HepG2 (cell line): ENCODE measurements at regions not wholly inside any gene's neighbourhood (a gene's known extent, or its start where the extent isn't known, plus 50 kb on each side); places are given as distances from the start of the nearest gene placed in this dataset.

Experiments
- ATAC-seq: fragments of 200-7000 bp; cut with Tn5 transposase; 3 replicates; pipeline ENCODE4 v1.9.1; 2020; ENCODE audit warnings: mild to moderate bottlenecking, moderate library complexity
- BruUV-seq: library from RNA; stranded (reverse); fragments of 400-500 nt; replicated peaks from 2 replicates; lab custom pipeline; 2021; lab: Mats Ljungman, UMichigan
- CTCF ChIA-PET: fragments of 300-600 bp; formaldehyde crosslinking; extraction: SDS; loops from one replicate; lab custom pipeline; 2021; ENCODE audit warnings: low total read pairs, inconsistent platforms, low intra/inter-chr PET ratio; lab: Yijun Ruan, JAX
- POLR2A ChIA-PET: fragments of 350-600 bp; sonication (Branson Sonifier 250); formaldehyde crosslinking; loops from one replicate; lab custom pipeline; 2020; ENCODE audit warnings: antibody characterized with exemption, inconsistent platforms; lab: Yijun Ruan, JAX
- DNase-seq: peaks from one replicate; pipeline ENCODE4 v3.0.0-alpha.2; 2015; ENCODE audit warnings: low spot score
- FAIRE-seq: peaks from 3 replicates; lab custom pipeline; 2011; peaks lifted over from hg19 to GRCh38; lab: Jason Lieb, UNC
- H2AFZ ChIP-seq: one replicate; pipeline ENCODE4 v1.6.1; 2011; ENCODE audit warnings: low read length, inconsistent platforms
- H3K27ac ChIP-seq: fragments of 300-600 bp; 3 replicates; pipeline ENCODE4 v1.8.0; 2011; ENCODE audit warnings: mixed run types, mild to moderate bottlenecking, mixed read lengths, low read length, inconsistent platforms; ENCODE audit not compliant: insufficient read depth; ENCODE audit errors: extremely low read length
- H3K27me3 ChIP-seq, 2 experiments: fragments of 200-600 bp in 1 of 2; 2 replicates in 1 of 2; 3 replicates in 1 of 2; pipeline versions ENCODE4 v1.6.0 to v1.8.0; 2011; ENCODE audit warnings: low read length in 2 of 2, mild to moderate bottlenecking in 2 of 2, moderate library complexity in 2 of 2, inconsistent platforms in 1 of 2; ENCODE audit not compliant: insufficient read depth in 2 of 2, control insufficient read depth in 1 of 2
- H3K36me3 ChIP-seq, 2 experiments: fragments of 200-600 bp in 1 of 2; replicated peaks in 1 of 2; 2 replicates in 1 of 2; 3 replicates in 1 of 2; pipeline versions ENCODE4 v1.5.1 to v1.8.0; 2011; ENCODE audit warnings: low read length in 2 of 2, inconsistent platforms in 1 of 2; ENCODE audit not compliant: insufficient read depth in 2 of 2, control insufficient read depth in 1 of 2
- H3K4me1 ChIP-seq: 2 replicates; pipeline ENCODE4 v1.5.1; 2012; ENCODE audit warnings: low read length, inconsistent platforms; ENCODE audit not compliant: insufficient read depth
- H3K4me2 ChIP-seq: 2 replicates; pipeline ENCODE4 v1.6.0; 2011; ENCODE audit warnings: low read depth, low read length, inconsistent platforms
- H3K4me3 ChIP-seq, 3 experiments: fragments of 200-600 bp in 1 of 3; sonication (generic), shearing (Covaris generic) in 1 of 3; replicated peaks in 1 of 3; 2 replicates each; pipeline ENCODE4 v1.5.1; 2011 to 2016; ENCODE audit warnings: low read length in 3 of 3, inconsistent platforms in 2 of 3, low read depth in 2 of 3, mild to moderate bottlenecking in 2 of 3, control low read depth in 1 of 3, mixed read lengths in 1 of 3; ENCODE audit not compliant: insufficient read depth in 1 of 3
- H3K79me2 ChIP-seq: one replicate; pipeline ENCODE4 v1.6.1; 2011; ENCODE audit warnings: low read length, inconsistent platforms; ENCODE audit not compliant: insufficient read depth
- H3K9ac ChIP-seq: 2 replicates; pipeline ENCODE4 v1.6.0; 2011; ENCODE audit warnings: mild to moderate bottlenecking, low read depth, low read length, inconsistent platforms; ENCODE audit not compliant: insufficient read depth
- H3K9me3 ChIP-seq: 2 replicates; pipeline ENCODE4 v1.5.1; 2012; ENCODE audit warnings: mild to moderate bottlenecking, low read length
- H4K20me1 ChIP-seq: 2 replicates; pipeline ENCODE4 v1.6.0; 2011; ENCODE audit warnings: inconsistent platforms, mild to moderate bottlenecking, low read length, moderate library complexity; ENCODE audit not compliant: insufficient read depth
- EED ChIP-seq: sonication (generic); formaldehyde crosslinking; IDR thresholded peaks from 2 replicates; pipeline ENCODE4 v1.5.0; 2020; ENCODE audit warnings: mild to moderate bottlenecking, missing genetic modification reagents
- FOSL2 ChIP-seq: sonication (generic); formaldehyde crosslinking; IDR thresholded peaks from 2 replicates; pipeline ENCODE4 v1.4.0; 2020; ENCODE audit warnings: missing genetic modification reagents
- KDM2A ChIP-seq: sonication (generic); formaldehyde crosslinking; IDR thresholded peaks from 2 replicates; pipeline ENCODE4 v1.4.0; 2020; ENCODE audit warnings: low read depth, missing genetic modification reagents, borderline replicate concordance
- KDM6A ChIP-seq: IDR thresholded peaks from 2 replicates; pipeline ENCODE4 v1.6.1; 2016; ENCODE audit warnings: low read depth
- MATR3 ChIP-seq: sonication (generic); formaldehyde crosslinking; IDR thresholded peaks from 2 replicates; pipeline ENCODE4 v1.4.0; 2020; ENCODE audit warnings: missing genetic modification reagents
- TCF12 ChIP-seq, 2 experiments: fragments of 450-650 bp in 1 of 2; sonication (generic) in 1 of 2; formaldehyde crosslinking in 1 of 2; IDR thresholded peaks; 2 replicates each; pipeline versions ENCODE4 v1.6.1 to v1.8.0; 2017 to 2022; ENCODE audit warnings: antibody characterized with exemption in 1 of 2, mild to moderate bottlenecking in 1 of 2, missing genetic modification reagents in 1 of 2, moderate library complexity in 1 of 2
- YEATS4 ChIP-seq: sonication (generic); formaldehyde crosslinking; IDR thresholded peaks from 2 replicates; pipeline ENCODE4 v1.4.0; 2020; ENCODE audit warnings: missing genetic modification reagents, borderline replicate concordance
- ZNF10 ChIP-seq: sonication (generic); formaldehyde crosslinking; IDR thresholded peaks from 2 replicates; pipeline ENCODE4 v1.4.0; 2020; ENCODE audit warnings: mild to moderate bottlenecking, low read depth, missing genetic modification reagents, borderline replicate concordance
- ZNF20 ChIP-seq: sonication (generic); formaldehyde crosslinking; IDR thresholded peaks from 2 replicates; pipeline ENCODE4 v1.4.0; 2020; ENCODE audit warnings: mild to moderate bottlenecking, moderate library complexity, missing genetic modification reagents
- ZNF382 ChIP-seq: sonication (generic); formaldehyde crosslinking; IDR thresholded peaks from 2 replicates; pipeline ENCODE4 v1.5.0; 2020; ENCODE audit warnings: missing genetic modification reagents, mild to moderate bottlenecking, borderline replicate concordance
- ZNF430 ChIP-seq: sonication (generic); formaldehyde crosslinking; IDR thresholded peaks from 2 replicates; pipeline ENCODE4 v1.9.0; 2021; ENCODE audit warnings: mild to moderate bottlenecking, missing genetic modification reagents
- ZNF484 ChIP-seq: sonication (generic); formaldehyde crosslinking; IDR thresholded peaks from 2 replicates; pipeline ENCODE4 v1.5.1; 2020; ENCODE audit warnings: mild to moderate bottlenecking, low read depth, missing genetic modification reagents, borderline replicate concordance
- ZNF562 ChIP-seq: sonication (generic); formaldehyde crosslinking; IDR thresholded peaks from 2 replicates; pipeline ENCODE4 v1.8.0; 2022; ENCODE audit warnings: missing genetic modification reagents, borderline replicate concordance
- ZNF564 ChIP-seq: sonication (generic); formaldehyde crosslinking; IDR thresholded peaks from 2 replicates; pipeline ENCODE4 v1.8.1; 2023; ENCODE audit warnings: mild to moderate bottlenecking, missing genetic modification reagents
- WGBS: methylation state at CpG from one replicate; pipeline ENCODE4 v1.1.6; 2017; ENCODE audit warnings: low lambda C conversion rate; 5-methylcytosine and 5-hydroxymethylcytosine counted together
- in situ Hi-C: cut with HindIII; loops from 2 replicates; pipeline ENCODE4 v1.10.0; 2017; ENCODE audit warnings: low pct_unique_long_range_greater_than_20kb; ENCODE audit not compliant: extremely low pct_ligation_motif_present
- intact Hi-C: fragments of 100-400 bp; cut with micrococcal nuclease; formaldehyde crosslinking; loops from one replicate; pipeline ENCODE4 v1.10.0; 2022; ENCODE audit not compliant: unreplicated experiment

GRCh38 chr11:98531576-98531975, 489.2 kb upstream of the CNTN5 start:
- CTCF ChIA-PET: no interaction called here
- no peak overlapping the region for H3K9ac ChIP-seq
- H3K4me3 ChIP-seq: no peak overlapping the region
- no peaks in the 10 kb centered on the region for H3K27me3 ChIP-seq
- no peak overlapping the region for H3K4me2 ChIP-seq
- no TSS peak for BruUV-seq
- no peaks in the 10 kb centered on the region for H3K9me3 ChIP-seq
- no peak overlapping the region for H3K27ac ChIP-seq
- H2AFZ ChIP-seq: no peak overlapping the region
- H3K36me3 ChIP-seq: no peaks in the 10 kb centered on the region
- DNase-seq (no peak), FAIRE-seq (no peak), ATAC-seq (no peak)
- intact Hi-C loops: no loop called here
- in situ Hi-C loops: no loop called here
- WGBS: 5% methylated on average over 1 of the region's 1 CpG
- no peaks in the 10 kb centered on the region for H3K79me2 ChIP-seq
- TF ChIP-seq ZNF484 (CRISPR knock-in tag): no peak
- TF ChIP-seq ZNF564 (CRISPR knock-in tag): no peak
- no peak for TF ChIP-seq ZNF562 (CRISPR knock-in tag)
- TF ChIP-seq ZNF430: no peak
- no peak for TF ChIP-seq TCF12 (IDR thresholded peaks at IDR 0.05)
- TF ChIP-seq TCF12 (CRISPR knock-in tag; IDR thresholded peaks at IDR 0.05): no peak
- TF ChIP-seq ZNF10: no peak
- TF ChIP-seq KDM2A (CRISPR knock-in tag): no peak
- TF ChIP-seq EED (CRISPR knock-in tag): no peak
- no peak for TF ChIP-seq MATR3 (CRISPR knock-in tag)
- TF ChIP-seq ZNF20 (CRISPR knock-in tag): no peak
- no peak for TF ChIP-seq ZNF382 (CRISPR knock-in tag)
- no peak for TF ChIP-seq KDM6A (CRISPR knock-in tag)
- TF ChIP-seq FOSL2: no peak
- TF ChIP-seq YEATS4 (CRISPR knock-in tag): no peak
- TF ChIP-seq, all 625 proteins: peak for 0
- H3K4me1 ChIP-seq: no peaks in the 10 kb centered on the region
- H4K20me1 ChIP-seq: no peaks in the 10 kb centered on the region
- POLR2A ChIA-PET: no interaction called here
